ENCODE measurements at regions not wholly inside any gene's neighbourhood (a gene's known extent, or its start where the extent isn't known, plus 50 kb on each side); places are given as distances from the start of the nearest gene placed in this dataset.

DNA sequence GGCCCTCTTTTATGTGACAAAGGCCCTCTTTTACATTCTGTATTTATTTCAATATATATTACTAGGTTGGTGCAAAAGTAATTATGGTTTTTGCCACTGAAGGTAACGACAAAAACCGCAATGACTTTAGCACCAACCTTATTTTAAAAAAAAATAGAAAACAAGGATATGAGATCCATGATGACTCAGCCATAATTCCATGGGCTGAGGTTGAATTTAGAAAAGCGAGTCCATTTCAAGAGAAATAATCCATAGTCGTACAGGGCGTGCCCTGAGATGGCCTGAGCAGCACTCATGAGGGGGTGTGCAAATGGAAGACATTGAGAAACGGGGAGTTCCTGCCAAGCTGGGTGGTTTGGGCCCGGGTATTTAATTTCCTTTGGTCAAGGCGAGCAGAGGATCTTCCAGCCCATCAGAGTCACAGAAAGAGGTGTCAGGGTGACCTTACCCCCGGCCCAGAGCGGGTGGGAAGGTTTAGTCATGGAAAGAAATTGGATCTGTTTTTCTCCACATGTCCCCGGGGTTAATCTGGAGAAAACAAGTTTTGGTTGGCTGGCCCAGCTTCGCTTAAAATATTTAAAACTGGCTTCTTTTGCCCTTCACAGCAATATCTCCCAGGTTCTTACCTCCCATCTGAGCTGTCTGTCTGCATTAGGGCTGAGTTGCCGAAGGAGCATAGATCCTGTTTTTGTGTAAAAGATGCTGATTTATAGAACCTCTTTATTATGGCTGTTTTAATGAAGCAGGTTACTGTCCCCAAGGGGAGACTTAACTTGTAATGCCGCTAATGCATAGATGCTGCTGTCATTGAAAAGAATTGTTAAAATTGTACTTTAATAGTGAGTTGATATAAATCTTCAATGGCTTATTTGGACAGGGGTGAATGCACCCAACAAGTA, 255.6 kb downstream of the PREX1 start:
- no peak for DNase-seq (ENCODE audit: low spot score)

DNA sequence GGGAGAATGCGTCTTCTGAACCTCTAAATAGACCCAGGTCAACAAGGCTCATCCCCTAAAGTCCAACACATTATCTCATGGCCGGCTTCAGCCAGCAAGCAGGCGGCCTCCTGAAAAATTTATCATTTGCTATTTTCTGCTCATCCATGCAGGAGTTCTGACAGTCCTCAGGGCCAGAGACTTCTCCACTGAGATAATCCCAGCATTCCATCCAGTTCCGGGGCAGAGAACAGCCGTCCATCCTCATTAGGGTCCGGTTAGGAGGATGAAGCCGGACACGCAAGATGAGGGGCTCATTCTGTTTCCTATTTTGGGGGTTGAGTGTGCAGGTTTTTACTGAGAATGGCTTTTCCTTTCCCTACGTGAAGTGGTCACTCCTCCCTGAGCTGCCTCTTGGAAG, 258.1 kb downstream of the PREX1 start:
- DNase-seq (ENCODE audit: low spot score) = no peak

DNA sequence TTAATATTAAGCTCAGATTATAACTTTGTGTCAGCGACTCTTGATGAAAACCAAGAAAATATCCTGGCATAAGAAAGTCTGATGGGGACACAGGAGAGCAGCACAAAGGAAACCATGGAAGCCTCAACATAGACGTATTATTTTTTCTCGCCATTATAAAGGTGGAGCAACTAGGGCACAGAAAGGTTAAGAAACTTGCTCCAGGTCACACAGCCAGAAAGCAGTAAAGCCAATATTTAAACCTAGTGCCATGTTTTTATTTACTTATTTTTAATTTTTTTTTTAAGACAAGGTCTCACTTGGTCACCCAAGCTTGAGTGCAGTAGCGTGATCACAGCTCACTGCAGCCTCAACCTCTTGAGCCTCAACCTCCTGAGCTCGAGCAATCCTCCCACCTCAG, 259.3 kb downstream of the PREX1 start:
- DNase-seq (ENCODE audit: low spot score) = no peak

DNA sequence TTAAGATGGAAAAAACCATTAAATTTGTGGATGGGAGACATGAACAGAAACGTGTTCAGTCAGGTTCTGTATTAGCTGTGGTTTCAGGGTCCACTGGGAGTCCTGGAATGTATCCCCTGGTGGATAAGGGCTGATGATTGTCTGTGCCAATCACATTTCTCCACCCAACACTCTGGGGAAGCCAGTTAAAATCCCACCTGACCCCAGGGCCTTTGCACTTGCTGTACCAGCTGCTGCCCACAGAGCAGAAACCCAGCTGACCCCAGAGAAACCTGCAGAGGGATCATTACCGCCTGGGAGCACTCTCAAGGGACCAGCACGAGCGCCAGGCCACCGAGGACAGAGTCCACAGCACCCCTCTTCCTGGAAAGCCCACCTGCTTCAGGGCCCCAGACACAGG, 260.7 kb downstream of the PREX1 start:
- DNase-seq (ENCODE audit: low spot score) = no peak

DNA sequence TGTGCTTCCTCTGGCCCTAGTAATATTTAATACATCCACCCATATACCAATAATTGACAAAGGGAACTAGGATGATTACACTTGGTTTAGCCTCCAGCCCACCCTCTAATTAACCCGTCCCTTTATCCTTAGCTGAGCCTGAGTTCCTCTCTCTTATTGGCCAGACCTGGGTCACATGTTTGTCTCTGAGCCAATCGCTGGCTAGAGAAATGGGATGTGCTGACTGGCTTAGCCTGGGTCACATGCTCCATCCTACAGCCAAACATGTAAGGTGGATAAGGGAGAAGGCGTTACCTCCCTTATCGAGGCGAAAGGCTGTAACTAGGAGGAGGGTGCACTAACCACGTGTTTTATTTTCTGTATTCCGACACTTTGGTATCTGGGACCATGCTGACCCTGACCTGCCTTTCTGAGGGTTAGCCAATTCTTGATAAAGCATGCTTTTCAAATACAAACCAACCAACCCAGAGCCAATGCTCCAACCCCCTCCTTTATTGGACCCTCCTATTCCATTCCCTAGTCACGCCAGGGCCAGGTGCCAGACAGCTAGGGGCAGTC, 262.7 kb downstream of the PREX1 start:
- DNase-seq (ENCODE audit: low spot score) = no peak

DNA sequence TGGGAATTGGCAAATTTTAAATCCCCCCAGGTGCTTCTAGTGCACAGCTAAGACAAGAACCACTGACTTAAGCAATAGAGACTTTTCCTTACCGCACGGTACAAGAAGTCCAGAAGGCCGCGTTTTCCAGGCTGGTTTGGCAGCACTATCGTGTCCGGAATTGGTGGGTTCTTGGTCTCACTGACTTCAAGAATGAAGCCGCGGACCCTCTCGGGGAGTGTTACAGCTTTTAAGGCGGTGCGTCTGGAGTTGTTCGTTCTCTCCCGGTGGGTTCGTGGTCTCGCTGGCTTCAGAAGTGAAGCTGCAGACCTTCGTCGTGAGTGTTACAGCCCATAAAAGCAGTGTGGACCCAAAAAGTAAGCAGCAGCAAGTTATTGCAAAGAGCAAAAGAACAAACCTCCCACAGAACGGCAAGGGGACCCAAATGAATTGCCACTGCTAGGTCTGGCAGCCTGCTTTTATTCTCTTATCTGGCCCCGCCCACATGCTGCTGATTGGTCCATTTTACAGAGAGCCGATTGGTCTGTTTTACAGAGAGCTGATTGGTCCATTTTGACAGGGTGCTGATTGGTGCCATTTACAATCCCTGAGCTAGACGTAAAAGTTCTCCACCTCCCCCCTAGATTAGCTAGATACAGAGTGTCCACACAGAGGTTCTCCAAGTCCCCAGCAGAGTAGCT, 264.5 kb downstream of the PREX1 start:
- no peak for DNase-seq (ENCODE audit: low spot score)

DNA sequence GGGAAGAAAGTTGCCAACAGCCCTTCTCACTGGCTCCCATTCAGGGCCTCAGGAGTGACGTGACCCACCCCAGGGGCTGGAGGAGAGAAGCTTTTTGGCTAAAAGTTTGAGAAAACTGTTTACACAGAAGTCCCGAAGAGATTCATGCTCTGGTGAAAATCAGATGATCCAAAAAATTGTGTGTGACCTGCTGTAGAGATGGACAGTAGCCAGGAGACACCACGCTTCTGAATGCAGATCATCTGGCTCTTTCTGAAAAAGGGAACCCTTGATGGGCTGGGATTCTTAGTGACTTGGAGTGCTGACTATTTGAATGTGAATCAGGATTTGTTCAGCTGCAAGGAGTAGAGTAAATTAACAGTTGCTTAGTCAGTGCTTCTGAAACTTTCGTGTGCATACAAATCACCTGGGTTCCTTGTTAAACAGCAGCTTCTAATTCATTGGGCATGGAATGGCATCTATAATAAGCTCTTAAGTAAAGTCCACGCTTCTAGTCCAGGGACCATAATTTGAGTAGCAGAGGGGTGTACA, 265.1 kb downstream of the PREX1 start:
- DNase-seq (ENCODE audit: low spot score) = no peak

DNA sequence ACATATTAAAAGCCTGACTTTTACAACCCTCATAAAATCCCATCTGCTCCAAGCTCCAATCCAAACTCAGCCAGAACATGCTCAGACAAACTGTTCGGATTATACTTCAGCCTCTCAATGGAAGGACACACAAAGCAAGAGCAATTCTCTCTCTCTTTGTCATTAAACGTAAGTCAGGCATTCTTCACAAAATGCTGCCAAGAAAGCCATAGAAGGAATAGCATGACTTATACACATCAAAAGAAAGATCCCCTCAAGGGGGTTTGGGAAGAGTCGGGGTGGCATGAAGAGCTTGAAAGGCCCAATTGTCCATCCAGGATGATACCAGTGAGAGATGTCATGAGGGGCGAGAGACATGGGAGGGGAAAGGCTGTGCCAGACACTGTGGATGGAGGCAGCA, 268.9 kb downstream of the PREX1 start:
- DNase-seq (ENCODE audit: low spot score) = no peak

DNA sequence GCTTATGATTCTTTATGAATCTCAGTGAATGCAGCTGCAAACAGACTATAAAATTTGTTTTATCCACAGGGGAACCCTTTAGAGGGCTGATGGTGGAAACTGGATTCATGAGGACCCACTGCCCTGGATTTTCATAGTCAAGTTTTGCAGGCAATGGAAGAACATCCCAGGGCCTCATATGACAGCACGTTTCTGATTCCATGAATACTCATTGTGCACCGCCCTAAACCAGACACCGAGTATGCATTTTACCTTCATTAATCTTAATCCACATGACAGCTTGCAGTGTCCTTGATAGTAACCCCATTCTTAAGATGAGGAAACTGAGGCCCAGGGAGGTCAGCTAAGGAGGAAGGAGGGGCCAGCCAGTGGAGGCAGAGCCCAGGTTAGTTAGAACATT, 270.4 kb downstream of the PREX1 start:
- DNase-seq (ENCODE audit: low spot score) = no peak

DNA sequence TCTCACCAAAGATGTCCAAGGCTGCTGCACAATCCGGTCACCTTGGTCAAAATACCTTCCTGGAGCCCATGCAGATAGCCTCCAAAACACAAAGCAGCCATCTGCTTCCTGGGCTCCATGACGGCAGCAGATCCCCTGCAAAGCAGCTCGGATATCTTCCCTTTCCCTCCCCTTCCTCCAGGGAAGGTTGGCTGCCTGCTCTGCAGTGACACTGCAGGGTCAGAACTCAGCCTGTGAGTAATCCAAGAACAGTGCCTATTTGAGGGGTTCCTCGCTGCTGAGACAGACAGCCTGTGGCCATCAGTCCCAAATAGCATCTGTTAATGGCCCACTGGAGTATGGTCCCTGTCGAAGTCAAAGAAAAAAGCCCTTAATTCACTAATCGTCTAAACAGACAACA, 270.8 kb downstream of the PREX1 start:
- no peak for DNase-seq (ENCODE audit: low spot score)

DNA sequence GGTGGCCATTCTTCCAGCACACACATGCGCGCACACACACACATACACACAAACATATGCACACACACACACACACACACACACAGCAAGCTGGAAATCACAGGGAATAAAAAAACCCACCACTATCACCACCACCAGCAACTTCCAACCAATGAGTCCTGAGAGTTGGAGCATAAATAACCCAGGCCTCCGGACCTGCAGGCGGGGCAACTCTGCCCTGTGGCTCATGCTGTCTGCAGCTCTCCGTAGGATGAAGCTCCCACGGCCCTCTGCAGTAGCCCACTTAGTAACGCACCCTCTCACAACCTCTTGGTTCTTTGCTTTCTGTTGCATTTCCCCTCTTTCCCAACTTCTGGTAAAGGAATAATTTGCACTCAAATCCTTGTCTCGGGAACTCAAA, 275.2 kb downstream of the PREX1 start:
- DNase-seq (ENCODE audit: low spot score) = no peak

DNA sequence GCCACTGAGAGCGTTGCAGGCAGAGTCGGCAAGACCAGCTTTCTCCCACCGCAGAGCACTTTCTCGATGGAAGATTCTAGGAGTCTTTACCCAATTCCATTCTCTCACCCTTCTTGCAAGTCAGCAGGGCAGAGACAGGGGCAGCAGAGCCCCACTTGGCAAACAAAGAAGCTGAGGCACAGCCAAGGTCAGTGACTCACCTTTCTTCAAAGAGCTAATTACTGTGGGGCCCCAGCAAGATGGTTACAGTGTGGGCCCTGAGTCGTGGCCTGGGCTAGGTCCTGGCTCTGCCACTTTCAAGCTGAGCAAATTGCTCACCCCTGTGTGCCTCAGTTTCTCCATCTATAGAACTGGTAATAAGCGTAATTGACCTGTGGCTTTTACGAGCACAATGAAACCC, 277.0 kb downstream of the PREX1 start:
- DNase-seq (ENCODE audit: low spot score) = no peak

DNA sequence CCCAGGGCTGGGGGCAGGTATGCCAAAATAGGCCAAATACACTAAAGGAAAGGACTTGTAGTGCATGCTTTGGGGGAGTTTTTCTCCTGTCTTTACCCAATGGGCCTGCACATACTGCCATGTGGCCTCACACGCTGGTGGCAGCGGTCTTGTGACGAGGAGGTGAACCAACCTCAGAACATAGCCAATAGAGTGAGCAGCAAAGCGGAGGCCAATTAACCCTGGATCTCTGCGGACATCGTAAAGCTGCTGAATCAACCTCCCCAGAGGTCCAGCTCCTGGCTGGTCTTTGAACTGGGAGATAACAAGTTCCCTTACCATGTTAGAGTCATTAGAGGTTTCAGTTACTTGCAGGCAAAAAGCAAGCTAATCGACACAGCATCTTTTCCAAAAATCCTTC, 280.1 kb downstream of the PREX1 start:
- DNase-seq (ENCODE audit: low spot score) = no peak

DNA sequence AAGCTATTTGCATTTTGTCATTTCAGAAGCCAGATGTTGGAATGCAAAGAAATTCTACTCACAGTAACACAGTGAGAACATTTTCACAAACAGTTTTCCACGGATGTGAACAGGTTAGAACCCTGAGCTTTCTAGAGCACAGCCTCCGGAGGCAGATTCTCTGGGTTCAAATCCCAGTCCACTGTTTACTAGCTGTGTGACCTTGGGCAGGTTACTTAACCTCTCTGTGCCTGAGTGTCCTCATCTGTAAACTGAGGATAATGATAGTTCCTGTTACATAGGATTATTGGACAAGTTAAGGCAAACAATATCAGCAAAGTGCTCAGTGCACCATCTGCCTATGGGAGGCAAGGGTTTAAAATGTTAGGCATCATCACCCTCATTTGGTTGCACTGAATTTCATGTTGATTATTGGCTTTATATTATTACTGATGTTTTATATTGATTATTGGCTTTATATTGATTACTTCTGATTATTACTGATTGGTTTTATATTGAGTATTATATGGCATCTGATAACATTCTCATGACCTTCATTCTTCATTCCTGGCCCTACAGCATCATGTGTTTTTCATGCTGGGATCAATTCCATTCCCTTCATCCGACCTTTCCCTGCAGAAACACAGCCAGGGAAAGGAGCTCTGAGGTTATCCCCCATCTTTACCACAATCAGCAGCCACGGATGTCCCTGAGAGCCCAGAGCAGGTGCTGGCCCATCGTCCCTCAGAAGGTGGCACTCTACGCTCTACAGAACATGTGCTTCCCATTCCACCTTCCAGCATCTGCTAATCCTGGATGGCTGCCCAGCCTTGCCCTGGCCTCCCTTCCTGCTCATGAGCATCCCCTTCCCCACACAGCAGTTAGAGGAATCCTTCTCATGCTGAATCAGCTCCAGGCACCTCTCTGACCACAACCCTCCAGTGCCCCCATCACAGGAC, 283.1 kb downstream of the PREX1 start:
- DNase-seq (ENCODE audit: low spot score) = no peak

DNA sequence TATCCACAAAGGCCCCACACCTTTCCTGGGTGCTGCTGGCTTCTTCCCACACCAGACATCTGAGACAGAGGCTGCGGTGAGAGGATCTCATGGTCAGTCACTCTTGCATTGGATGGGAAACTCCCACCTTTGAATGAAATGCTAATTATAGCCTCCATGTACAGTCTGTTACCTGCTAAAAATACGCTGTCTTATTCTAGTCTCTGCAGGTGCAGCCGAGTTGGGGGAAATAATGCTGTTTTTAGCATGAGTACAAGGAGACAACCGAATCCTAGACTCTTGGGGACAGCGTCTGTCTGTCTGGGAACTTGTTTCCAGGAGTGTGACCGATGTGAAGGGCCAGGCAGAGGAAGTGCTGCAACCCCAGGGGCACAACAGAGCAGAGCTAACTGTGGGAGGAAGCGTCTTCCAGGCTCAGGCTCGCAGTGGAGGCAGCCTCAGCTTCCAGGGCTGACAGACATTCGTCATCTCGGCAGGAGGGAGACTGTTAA, 286.2 kb downstream of the PREX1 start:
- DNase-seq (ENCODE audit: low spot score) = no peak

DNA sequence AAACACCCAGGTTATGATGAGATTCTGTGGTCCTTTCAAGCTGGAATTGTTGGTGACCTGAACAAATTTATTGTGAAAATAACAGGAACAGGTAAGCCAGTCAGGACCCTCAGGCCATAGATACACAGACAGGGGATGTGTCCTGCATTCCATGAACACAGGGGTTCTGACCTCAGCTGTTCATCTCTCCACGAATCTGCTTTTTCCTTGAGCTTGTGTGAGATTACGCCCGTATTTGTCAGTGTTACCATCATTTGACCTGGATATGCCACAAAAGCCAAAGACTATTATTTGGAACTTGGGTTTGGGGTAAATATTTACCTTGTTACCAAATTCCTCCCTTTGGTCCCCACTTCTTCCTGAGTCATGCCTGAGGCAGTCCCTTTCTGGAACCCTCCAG, 288.9 kb downstream of the PREX1 start:
- no peak for DNase-seq (ENCODE audit: low spot score)

DNA sequence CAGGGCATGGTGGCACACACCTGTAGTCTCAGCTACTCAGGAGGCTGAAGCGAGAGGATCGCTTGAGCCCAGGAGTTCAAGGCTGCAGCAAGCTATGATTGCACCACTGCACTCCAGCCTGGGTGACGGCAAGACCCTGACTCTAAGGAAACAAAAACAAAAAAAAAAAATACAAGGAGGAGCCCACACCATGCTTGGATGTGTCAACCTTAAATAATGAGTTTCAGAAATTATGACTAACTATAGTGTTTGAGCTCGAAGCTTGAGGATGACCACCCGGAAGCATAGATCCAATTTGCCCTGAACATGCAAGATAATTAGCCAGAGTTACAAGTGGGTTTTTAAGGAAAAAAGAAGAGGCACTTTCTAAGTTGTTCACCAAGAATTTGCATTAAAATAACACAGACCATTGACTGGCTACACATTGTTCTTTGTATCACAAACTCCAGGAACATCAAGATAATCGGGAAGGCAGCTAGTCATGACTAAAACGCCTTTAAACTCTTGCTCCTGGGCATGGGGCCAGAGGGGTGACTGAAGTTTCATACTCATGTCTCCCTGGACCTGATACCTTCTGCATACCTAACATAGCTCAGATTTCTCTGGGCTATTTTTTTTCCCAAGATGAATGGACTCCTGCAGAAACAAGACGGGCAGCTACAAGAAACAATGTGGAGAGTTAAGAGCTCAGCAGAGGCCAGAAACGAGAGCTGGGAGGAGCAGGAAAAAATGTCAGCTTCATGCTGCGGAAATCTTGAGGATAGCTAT, 289.6 kb downstream of the PREX1 start:
- DNase-seq (ENCODE audit: low spot score) = peak; percentile 67

DNA sequence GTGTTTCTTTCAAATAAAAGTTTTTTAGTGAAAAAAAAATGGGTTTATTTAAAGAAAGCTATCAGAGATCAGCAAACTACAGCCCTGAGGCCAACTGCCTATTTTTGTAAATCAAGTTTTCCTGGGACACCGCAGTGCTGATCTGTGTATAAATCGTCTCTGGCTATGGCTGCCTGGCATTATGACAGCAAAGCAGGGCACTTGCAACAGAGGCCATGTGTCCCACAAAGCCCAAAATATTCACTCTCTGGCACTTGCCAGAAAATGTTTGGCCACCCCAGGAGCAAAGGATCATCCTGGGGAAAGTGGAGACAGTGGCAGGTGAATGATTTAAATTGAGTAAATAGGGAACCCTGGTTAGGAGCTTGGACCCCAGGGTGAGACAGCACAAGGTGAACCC, 291.6 kb downstream of the PREX1 start:
- no peak for DNase-seq (ENCODE audit: low spot score)

DNA sequence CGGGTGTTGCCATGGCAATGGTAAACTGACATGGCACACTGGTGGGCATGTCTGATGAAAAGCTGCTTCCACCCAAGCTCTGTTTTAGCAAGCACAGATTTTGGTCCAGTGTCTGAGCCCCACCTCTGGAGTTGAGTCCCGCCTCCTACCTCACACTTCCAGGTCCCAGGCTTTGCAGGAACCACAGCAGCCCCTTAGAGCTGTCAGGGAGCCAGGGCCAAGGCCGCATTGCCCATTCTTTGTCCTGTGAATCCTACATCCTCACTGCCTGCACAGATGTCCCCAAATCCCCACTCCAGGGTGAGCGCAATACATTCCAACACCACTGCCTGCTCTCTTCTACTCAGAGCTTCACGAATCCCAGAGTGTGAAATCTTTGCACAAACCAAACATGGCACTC, 292.2 kb downstream of the PREX1 start:
- no peak for DNase-seq (ENCODE audit: low spot score)

DNA sequence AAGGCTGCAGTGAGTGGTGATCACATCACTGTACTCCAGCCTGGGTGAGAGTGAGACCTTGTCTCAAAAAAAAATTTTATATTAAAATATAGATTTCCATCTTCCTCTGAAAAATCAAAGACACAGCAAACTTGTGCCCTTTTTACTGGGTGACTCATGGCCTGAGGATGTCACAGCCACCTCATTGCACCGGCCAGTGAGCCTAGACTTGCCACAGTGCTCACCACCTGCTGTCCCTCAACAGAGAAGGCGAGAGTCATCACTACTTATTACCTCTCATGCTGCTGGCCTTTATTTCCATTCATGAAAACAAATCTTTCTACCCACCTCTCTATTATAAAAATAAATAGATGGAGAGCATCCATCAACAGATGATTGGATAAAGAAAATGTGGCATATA, 295.8 kb downstream of the PREX1 start:
- no peak for DNase-seq (ENCODE audit: low spot score)

DNA sequence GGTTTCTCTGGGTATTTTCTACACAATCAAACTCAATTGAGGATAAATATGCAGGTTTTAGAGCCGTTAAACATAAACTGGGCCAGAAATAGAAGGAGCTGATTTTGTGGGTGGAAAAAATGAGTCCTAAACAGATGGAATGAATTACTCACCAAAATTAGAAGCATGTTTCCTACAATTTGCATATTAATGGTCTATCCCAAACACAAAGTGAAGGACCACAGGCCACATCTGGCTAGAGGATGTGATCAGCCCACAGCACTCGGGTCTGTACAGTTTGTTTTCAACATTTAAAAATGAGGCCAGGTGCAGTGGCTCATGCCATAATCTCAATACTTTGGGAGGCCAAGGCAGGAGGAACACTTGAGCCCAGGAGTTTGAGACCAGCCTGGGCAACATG, 296.3 kb downstream of the PREX1 start:
- no peak for DNase-seq (ENCODE audit: low spot score)

Measured in mucosa of gallbladder (tissue), 1 donor.